GM19455 (cell line): ENCODE measurements at regions not wholly inside any gene's neighbourhood (a gene's known extent, or its start where the extent isn't known, plus 50 kb on each side); places are given as distances from the start of the nearest gene placed in this dataset.
"Not testable (repeated sequence)": the region's sequence is repeated elsewhere in the genome, so short reads cannot be mapped to it uniquely, and the experiment has no call there.

ENCODE experiments used
- ATAC-seq: cut with Tn5 transposase; IDR thresholded peaks from one replicate; pipeline ENCODE4 v1.9.1; 2021; ENCODE audit not compliant: unreplicated experiment

GRCh38 chr3:89747541-89748278 is 640.3 kb downstream of the EPHA3 start:
- not testable (repeated sequence) for ATAC-seq

- ATAC-seq, result no peak
These were observed 655.0 kb downstream of the EPHA3 start for GRCh38 chr3:89762405-89762804.

GRCh38 chr3:89783341-89783927 is 676.0 kb downstream of the EPHA3 start:
- no peak for ATAC-seq

- no peak for ATAC-seq
These were observed 680.1 kb downstream of the EPHA3 start for GRCh38 chr3:89787485-89787884.

GRCh38 chr3:89787979-89788378 is 680.6 kb downstream of the EPHA3 start:
- ATAC-seq, result no peak

GRCh38 chr3:89795506-89795905 is 688.1 kb downstream of the EPHA3 start:
- ATAC-seq, result no peak

- ATAC-seq, result no peak
These were observed 695.5 kb downstream of the EPHA3 start for GRCh38 chr3:89802881-89803280.

GRCh38 chr3:89803711-89804110 is 696.3 kb downstream of the EPHA3 start:
- ATAC-seq, result no peak

- ATAC-seq, result no peak
These were observed 698.7 kb downstream of the EPHA3 start for GRCh38 chr3:89806166-89806565.

GRCh38 chr3:89808680-89809197 is 701.3 kb downstream of the EPHA3 start:
- no peak for ATAC-seq

- no peak for ATAC-seq
These were observed 706.1 kb downstream of the EPHA3 start for GRCh38 chr3:89813500-89813899.

- ATAC-seq, result no peak
These were observed 733.6 kb downstream of the EPHA3 start for GRCh38 chr3:89841041-89841440.

GRCh38 chr3:89845053-89845452 is 737.6 kb downstream of the EPHA3 start:
- no peak for ATAC-seq

- ATAC-seq, result no peak
These were observed 740.5 kb downstream of the EPHA3 start for GRCh38 chr3:89847955-89848354.

- no peak for ATAC-seq
These were observed 744.7 kb downstream of the EPHA3 start for GRCh38 chr3:89851974-89852621.

GRCh38 chr3:89859757-89860156 is 752.3 kb downstream of the EPHA3 start:
- no peak for ATAC-seq

GRCh38 chr3:89867286-89867685 is 759.9 kb downstream of the EPHA3 start:
- ATAC-seq, result no peak

GRCh38 chr3:89876116-89876515 is 768.7 kb downstream of the EPHA3 start:
- ATAC-seq, result no peak

- no peak for ATAC-seq
These were observed 769.8 kb downstream of the EPHA3 start for GRCh38 chr3:89877230-89877629.

- ATAC-seq, result no peak
These were observed 782.0 kb downstream of the EPHA3 start for GRCh38 chr3:89889386-89889785.

- ATAC-seq, result no peak
These were observed 801.3 kb downstream of the EPHA3 start for GRCh38 chr3:89908711-89909213.

GRCh38 chr3:89912031-89912430 is 804.6 kb downstream of the EPHA3 start:
- ATAC-seq, result no peak
